ENCODE measurements at regions not wholly inside any gene's neighbourhood (a gene's known extent, or its start where the extent isn't known, plus 50 kb on each side); places are given as distances from the start of the nearest gene placed in this dataset.

DNA sequence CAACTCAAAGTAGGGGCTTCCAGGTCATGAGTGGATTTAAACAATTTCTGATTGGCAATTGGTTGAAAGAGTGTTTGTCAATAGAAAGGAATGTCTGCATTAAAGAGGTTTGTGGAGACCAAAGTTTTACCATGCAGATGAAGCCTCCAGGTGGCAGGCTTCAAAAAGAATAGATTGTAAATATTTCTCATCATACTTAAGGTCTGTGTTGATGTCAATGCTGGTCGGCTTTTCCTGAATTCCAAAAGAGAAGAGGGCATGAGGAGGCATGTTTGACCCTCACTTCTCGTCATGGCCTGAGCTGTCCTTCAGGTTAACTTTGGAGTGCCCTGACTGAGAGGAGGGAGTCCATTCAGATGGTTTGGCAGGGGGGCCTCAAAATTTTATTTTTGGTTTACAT is 125.4 kb upstream of the RFC3 start:
- DNase-seq (ENCODE audit: extremely low read depth, low read depth) = no peak
- TF ChIP-seq, protein P1, sequence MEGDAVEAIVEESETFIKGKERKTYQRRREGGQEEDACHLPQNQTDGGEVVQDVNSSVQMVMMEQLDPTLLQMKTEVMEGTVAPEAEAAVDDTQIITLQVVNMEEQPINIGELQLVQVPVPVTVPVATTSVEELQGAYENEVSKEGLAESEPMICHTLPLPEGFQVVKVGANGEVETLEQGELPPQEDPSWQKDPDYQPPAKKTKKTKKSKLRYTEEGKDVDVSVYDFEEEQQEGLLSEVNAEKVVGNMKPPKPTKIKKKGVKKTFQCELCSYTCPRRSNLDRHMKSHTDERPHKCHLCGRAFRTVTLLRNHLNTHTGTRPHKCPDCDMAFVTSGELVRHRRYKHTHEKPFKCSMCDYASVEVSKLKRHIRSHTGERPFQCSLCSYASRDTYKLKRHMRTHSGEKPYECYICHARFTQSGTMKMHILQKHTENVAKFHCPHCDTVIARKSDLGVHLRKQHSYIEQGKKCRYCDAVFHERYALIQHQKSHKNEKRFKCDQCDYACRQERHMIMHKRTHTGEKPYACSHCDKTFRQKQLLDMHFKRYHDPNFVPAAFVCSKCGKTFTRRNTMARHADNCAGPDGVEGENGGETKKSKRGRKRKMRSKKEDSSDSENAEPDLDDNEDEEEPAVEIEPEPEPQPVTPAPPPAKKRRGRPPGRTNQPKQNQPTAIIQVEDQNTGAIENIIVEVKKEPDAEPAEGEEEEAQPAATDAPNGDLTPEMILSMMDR (IDR thresholded peaks at IDR 0.05; ENCODE audit: low read depth, low read length, missing control alignments) = no peak
- no peak overlapping the region for H3K4me3 ChIP-seq (replicated peaks; ENCODE audit: low read depth, low read length)

DNA sequence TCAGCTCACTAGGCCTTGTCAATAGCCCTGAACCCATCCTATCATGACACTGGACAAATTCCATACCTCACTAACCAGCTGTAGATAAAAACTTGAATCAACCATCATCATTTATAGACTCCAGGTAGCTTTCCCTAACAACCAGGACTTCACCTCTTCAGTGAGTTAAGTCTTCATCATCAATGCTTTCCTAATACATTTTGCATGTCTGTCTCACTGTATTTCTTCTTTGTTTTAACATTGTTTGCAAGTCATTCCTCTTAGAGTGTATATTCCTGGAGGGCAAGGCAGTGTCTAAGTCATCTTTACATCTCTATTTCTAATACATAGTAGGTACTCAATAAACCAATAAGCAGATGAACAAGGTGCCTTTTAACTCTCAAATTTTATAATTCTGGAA is 123.4 kb upstream of the RFC3 start:
- no peak for DNase-seq (ENCODE audit: extremely low read depth, low read depth)
- H3K4me3 ChIP-seq (replicated peaks; ENCODE audit: low read depth, low read length) = no peak overlapping the region
- TF ChIP-seq, protein P1 (IDR thresholded peaks at IDR 0.05; ENCODE audit: low read depth, low read length, missing control alignments) = no peak

DNA sequence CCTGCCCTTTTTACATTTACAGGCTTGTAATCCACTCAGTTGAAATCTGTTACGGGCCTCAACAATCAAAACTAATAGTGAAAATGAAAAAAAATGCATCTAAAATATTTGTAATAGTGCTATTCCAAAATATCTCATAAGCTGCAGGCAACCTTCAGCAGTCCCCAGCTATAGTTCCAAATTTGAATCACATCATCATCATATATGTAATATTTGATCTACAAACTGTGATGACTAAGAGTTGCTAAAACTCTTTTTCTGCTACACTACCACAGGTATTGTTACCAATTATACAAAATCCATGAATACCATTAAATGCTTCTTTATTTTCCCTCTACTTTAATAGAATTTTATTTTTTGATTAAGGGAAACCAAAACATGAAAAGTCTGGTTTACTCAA is 121.4 kb upstream of the RFC3 start:
- no peak overlapping the region for H3K4me3 ChIP-seq (replicated peaks; ENCODE audit: low read depth, low read length)
- TF ChIP-seq, protein P1 (IDR thresholded peaks at IDR 0.05; ENCODE audit: low read depth, low read length, missing control alignments) = no peak
- DNase-seq (ENCODE audit: extremely low read depth, low read depth) = no peak

DNA sequence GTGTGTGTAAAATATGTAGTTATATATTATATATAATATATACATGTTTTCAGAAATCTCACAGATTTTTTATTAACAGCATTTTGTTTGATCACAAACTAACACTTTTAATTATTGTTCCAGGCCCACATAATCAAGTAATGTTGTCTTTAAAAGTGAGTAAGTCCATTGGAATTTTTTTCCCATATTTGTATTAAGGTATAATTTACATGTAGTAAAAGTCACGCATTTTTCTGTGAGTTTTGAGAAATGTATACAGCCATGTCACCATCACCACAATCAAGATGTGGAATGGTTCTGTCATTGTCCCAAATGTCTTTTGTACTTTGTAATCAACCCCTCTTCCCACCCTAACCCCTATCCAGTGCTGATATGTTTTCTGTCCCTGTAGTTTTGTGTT is 120.0 kb upstream of the RFC3 start:
- no peak for DNase-seq (ENCODE audit: extremely low read depth, low read depth)
- TF ChIP-seq, protein P1 (IDR thresholded peaks at IDR 0.05; ENCODE audit: low read depth, low read length, missing control alignments) = no peak
- H3K4me3 ChIP-seq (replicated peaks; ENCODE audit: low read depth, low read length) = no peak overlapping the region

DNA sequence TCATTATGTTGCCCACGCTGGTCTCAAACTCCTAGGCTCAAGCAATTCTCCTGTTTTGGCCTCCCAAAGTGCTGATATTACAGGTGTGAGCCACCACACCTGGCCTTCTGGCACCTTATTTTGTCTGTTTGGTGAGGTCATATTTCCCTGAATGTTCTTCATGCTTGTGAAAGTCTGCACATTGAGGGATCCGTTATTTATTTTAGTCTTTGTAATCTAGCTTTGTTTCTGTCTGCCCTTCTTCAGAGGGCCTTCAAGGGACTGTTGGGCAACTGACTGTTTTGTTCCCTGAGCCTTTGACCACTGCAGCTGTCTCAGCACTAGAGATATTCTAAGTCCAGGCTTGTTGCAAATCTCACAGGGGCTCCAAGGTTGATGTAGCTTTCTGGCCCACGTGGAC is 110.5 kb upstream of the RFC3 start:
- no peak for DNase-seq (ENCODE audit: extremely low read depth, low read depth)
- TF ChIP-seq, protein P1 (IDR thresholded peaks at IDR 0.05; ENCODE audit: low read depth, low read length, missing control alignments) = no peak

DNA sequence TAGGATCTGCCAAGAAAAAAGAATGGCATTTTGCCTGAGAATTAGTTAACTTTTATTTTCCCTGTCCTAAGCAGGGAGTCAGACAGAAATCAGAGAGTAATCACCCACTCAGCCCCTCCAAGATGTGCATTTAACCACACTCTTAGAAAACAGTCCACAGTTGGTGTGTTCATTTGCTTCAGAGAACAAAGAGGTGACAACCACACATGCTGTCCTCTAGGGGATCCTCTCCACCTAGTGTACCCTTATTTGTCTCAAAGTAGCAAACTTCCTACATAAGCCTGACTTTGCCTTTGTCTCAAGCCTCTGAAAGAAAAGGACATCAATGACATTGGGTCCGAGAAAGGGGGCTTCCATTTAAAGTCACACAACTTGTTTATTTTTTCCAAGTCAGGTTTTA is 107.0 kb upstream of the RFC3 start:
- TF ChIP-seq, protein P1 (IDR thresholded peaks at IDR 0.05; ENCODE audit: low read depth, low read length, missing control alignments) = no peak
- no peak for DNase-seq (ENCODE audit: extremely low read depth, low read depth)
- no peak overlapping the region for H3K4me3 ChIP-seq (replicated peaks; ENCODE audit: low read depth, low read length)

More for the DNA sequence above, 110.5 kb upstream of the RFC3 start:
- H3K4me3 ChIP-seq (replicated peaks; ENCODE audit: low read depth, low read length) = no peak overlapping the region

DNA sequence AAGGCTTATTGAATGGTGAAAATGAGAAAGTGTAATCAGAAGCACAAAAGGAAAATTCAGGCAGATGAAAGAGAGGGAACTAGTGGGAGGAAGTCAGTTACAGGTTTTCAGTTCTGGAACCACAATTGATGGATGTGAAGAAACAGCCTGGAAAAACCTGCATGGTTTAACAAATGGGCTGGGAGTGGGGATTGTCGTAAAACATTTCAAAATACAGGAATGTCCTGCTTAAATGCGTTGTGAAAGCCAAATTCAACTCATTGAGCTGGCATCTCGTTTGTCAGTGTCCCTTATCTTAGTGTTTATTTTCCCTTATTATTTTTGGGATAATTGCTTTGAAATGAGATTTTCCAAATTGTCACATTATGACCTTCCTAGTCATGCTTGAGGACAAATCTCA is 106.5 kb upstream of the RFC3 start:
- H3K4me3 ChIP-seq (replicated peaks; ENCODE audit: low read depth, low read length) = no peak overlapping the region
- TF ChIP-seq, protein P1 (IDR thresholded peaks at IDR 0.05; ENCODE audit: low read depth, low read length, missing control alignments) = no peak
- DNase-seq (ENCODE audit: extremely low read depth, low read depth) = no peak

All from HFF-Myc (cell line).